ENCODE measurements at regions not wholly inside any gene's neighbourhood (a gene's known extent, or its start where the extent isn't known, plus 50 kb on each side); places are given as distances from the start of the nearest gene placed in this dataset.

DNA sequence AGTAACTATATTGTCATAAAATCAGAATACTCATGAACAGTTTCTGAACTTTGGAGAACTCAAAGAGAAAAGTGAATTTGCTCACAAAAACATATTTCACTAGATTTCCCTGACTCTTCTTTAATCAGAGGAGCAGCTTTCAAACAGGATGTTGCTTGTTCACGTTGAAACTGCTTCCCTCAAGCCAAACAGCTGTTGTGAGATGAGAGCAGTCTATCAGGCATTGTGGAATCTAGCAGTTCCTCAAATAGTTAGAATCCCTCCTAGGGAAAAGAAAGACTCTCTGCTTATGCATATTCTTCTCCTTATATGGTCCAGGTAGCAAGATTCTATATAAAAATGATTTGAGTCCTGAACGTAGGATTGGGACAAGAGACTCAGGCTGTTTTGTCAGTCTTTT is 1012.1 kb downstream of the FAM133A start:
- TF ChIP-seq, protein P1, sequence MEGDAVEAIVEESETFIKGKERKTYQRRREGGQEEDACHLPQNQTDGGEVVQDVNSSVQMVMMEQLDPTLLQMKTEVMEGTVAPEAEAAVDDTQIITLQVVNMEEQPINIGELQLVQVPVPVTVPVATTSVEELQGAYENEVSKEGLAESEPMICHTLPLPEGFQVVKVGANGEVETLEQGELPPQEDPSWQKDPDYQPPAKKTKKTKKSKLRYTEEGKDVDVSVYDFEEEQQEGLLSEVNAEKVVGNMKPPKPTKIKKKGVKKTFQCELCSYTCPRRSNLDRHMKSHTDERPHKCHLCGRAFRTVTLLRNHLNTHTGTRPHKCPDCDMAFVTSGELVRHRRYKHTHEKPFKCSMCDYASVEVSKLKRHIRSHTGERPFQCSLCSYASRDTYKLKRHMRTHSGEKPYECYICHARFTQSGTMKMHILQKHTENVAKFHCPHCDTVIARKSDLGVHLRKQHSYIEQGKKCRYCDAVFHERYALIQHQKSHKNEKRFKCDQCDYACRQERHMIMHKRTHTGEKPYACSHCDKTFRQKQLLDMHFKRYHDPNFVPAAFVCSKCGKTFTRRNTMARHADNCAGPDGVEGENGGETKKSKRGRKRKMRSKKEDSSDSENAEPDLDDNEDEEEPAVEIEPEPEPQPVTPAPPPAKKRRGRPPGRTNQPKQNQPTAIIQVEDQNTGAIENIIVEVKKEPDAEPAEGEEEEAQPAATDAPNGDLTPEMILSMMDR (conservative IDR thresholded peaks at IDR 0.05) = no peak
- no peak for TF ChIP-seq ZFX (IDR thresholded peaks at IDR 0.05)
